Spinal cord (tissue), 9 donors: ENCODE measurements at regions not wholly inside any gene's neighbourhood (a gene's known extent, or its start where the extent isn't known, plus 50 kb on each side); places are given as distances from the start of the nearest gene placed in this dataset.

Experiments
- DNase-seq, 6 donors: peaks; one replicate each; pipeline versions ENCODE4 v3.0.0 to v3.0.0-alpha.2; 2013 to 2015; ENCODE audit warnings: low spot score in 6 of 6, low read depth in 4 of 6
- H3K27ac ChIP-seq: one replicate; pipeline ENCODE4 v1.5.1; 2013; ENCODE audit warnings: low read depth, low read length, control low read depth
- H3K27me3 ChIP-seq: one replicate; pipeline ENCODE4 v1.6.1; 2013; ENCODE audit warnings: low read length; ENCODE audit not compliant: control insufficient read depth, insufficient read depth
- H3K36me3 ChIP-seq: one replicate; pipeline ENCODE4 v1.6.1; 2013; ENCODE audit warnings: low read length; ENCODE audit not compliant: control insufficient read depth, insufficient read depth
- H3K4me1 ChIP-seq: one replicate; pipeline ENCODE4 v1.6.1; 2013; ENCODE audit warnings: low read length; ENCODE audit not compliant: control insufficient read depth, insufficient read depth
- H3K4me3 ChIP-seq: one replicate; pipeline ENCODE4 v1.5.1; 2013; ENCODE audit warnings: low read depth, low read length, control low read depth
- H3K9me3 ChIP-seq: one replicate; pipeline ENCODE4 v1.6.1; 2013; ENCODE audit warnings: low read length; ENCODE audit not compliant: control insufficient read depth, insufficient read depth
- WGBS: methylation state at CpG from one replicate; pipeline ENCODE4 v1.1.5; 2013; ENCODE audit warnings: missing lambda C conversion rate; ENCODE audit not compliant: insufficient coverage; 5-methylcytosine and 5-hydroxymethylcytosine counted together
- donor health status: healthy.

- H3K27me3 ChIP-seq, result no peaks in the 10 kb centered on the region
- H3K27ac ChIP-seq, result no peak overlapping the region
- no peaks in the 10 kb centered on the region for H3K36me3 ChIP-seq
- WGBS, result no CpG with 5 or more reads among the region's 2 CpGs
- no peak overlapping the region for H3K4me3 ChIP-seq
- no peak for DNase-seq
- no peaks in the 10 kb centered on the region for H3K9me3 ChIP-seq
- H3K4me1 ChIP-seq, result no peaks in the 10 kb centered on the region
These were observed 256.9 kb upstream of the LRRC3B start for GRCh38 chr3:26365706-26366105.

GRCh38 chr3:26368312-26368711 lies 254.3 kb upstream of the LRRC3B start:
- no peak overlapping the region for H3K27ac ChIP-seq
- DNase-seq, result no peak
- no peaks in the 10 kb centered on the region for H3K4me1 ChIP-seq
- H3K36me3 ChIP-seq, result no peaks in the 10 kb centered on the region
- no peaks in the 10 kb centered on the region for H3K9me3 ChIP-seq
- H3K27me3 ChIP-seq, result no peaks in the 10 kb centered on the region
- no peak overlapping the region for H3K4me3 ChIP-seq

- 93% methylated on average over 3 of the region's 7 CpGs for WGBS
- no peaks in the 10 kb centered on the region for H3K36me3 ChIP-seq
- no peaks in the 10 kb centered on the region for H3K4me1 ChIP-seq
- H3K27ac ChIP-seq, result no peak overlapping the region
- H3K4me3 ChIP-seq, result no peak overlapping the region
- no peak for DNase-seq
- no peaks in the 10 kb centered on the region for H3K27me3 ChIP-seq
- H3K9me3 ChIP-seq, result no peaks in the 10 kb centered on the region
These were observed 253.4 kb upstream of the LRRC3B start for GRCh38 chr3:26369133-26369532.

- Histone ChIP-seq H3K27me3 (no peaks in the 10 kb centered on the region), H3K36me3 (no peaks in the 10 kb centered on the region), H3K9me3 (no peaks in the 10 kb centered on the region), H3K4me1 (peaks cover 2% of the 10 kb centered on the region), H3K4me3 (no peak overlapping the region), H3K27ac (peak overlapping the region; percentile 19)
- DNase-seq, result peak; percentile 19 to 74 (median 38)
- 50% methylated on average over 2 of the region's 3 CpGs for WGBS
These were observed 246.6 kb upstream of the LRRC3B start for GRCh38 chr3:26375843-26376530.

GRCh38 chr3:26381411-26381810 lies 241.2 kb upstream of the LRRC3B start:
- DNase-seq, result no peak
- Histone ChIP-seq H3K4me1 (peaks cover 2% of the 10 kb centered on the region), H3K27me3 (no peaks in the 10 kb centered on the region), H3K36me3 (no peaks in the 10 kb centered on the region), H3K4me3 (no peak overlapping the region), H3K9me3 (no peaks in the 10 kb centered on the region), H3K27ac (no peak overlapping the region)
- WGBS, result no CpG with 5 or more reads among the region's 1 CpG

GRCh38 chr3:26406636-26407035 lies 215.9 kb upstream of the LRRC3B start:
- no peak for DNase-seq
- Histone ChIP-seq H3K27ac (no peak overlapping the region), H3K36me3 (no peaks in the 10 kb centered on the region), H3K4me3 (no peak overlapping the region), H3K4me1 (no peaks in the 10 kb centered on the region), H3K9me3 (no peaks in the 10 kb centered on the region), H3K27me3 (no peaks in the 10 kb centered on the region)
- no CpG with 5 or more reads among the region's 2 CpGs for WGBS

GRCh38 chr3:26418553-26418952 lies 204.0 kb upstream of the LRRC3B start:
- no peak overlapping the region for H3K27ac ChIP-seq
- DNase-seq, result no peak
- no peaks in the 10 kb centered on the region for H3K4me1 ChIP-seq
- H3K36me3 ChIP-seq, result no peaks in the 10 kb centered on the region
- H3K4me3 ChIP-seq, result no peak overlapping the region
- H3K9me3 ChIP-seq, result no peaks in the 10 kb centered on the region
- no peaks in the 10 kb centered on the region for H3K27me3 ChIP-seq

- Histone ChIP-seq H3K4me1 (no peaks in the 10 kb centered on the region), H3K4me3 (no peak overlapping the region), H3K27me3 (no peaks in the 10 kb centered on the region), H3K9me3 (no peaks in the 10 kb centered on the region), H3K36me3 (no peaks in the 10 kb centered on the region), H3K27ac (no peak overlapping the region)
- no peak for DNase-seq
- WGBS, result no CpG with 5 or more reads among the region's 2 CpGs
These were observed 200.2 kb upstream of the LRRC3B start for GRCh38 chr3:26422415-26422814.

- Histone ChIP-seq H3K36me3 (no peaks in the 10 kb centered on the region), H3K27me3 (no peaks in the 10 kb centered on the region), H3K4me1 (no peaks in the 10 kb centered on the region), H3K4me3 (no peak overlapping the region), H3K9me3 (no peaks in the 10 kb centered on the region), H3K27ac (no peak overlapping the region)
- peak in 1 of 6 donors; percentile 51 for DNase-seq
- no CpG with 5 or more reads among the region's 3 CpGs for WGBS
These were observed 197.5 kb upstream of the LRRC3B start for GRCh38 chr3:26425076-26425475.

- no peak for DNase-seq
- H3K36me3 ChIP-seq, result no peaks in the 10 kb centered on the region
- no peaks in the 10 kb centered on the region for H3K27me3 ChIP-seq
- H3K9me3 ChIP-seq, result no peaks in the 10 kb centered on the region
- H3K27ac ChIP-seq, result no peak overlapping the region
- WGBS, result no CpG with 5 or more reads among the region's 2 CpGs
- no peak overlapping the region for H3K4me3 ChIP-seq
- no peaks in the 10 kb centered on the region for H3K4me1 ChIP-seq
These were observed 193.6 kb upstream of the LRRC3B start for GRCh38 chr3:26428992-26429391.
